H1 (cell line): ENCODE measurements at regions not wholly inside any gene's neighbourhood (a gene's known extent, or its start where the extent isn't known, plus 50 kb on each side); places are given as distances from the start of the nearest gene placed in this dataset.
A peak's percentile ranks its signal among the peaks of the same experiment; 100 is the strongest.
"Not testable (repeated sequence)": the region's sequence is repeated elsewhere in the genome, so short reads cannot be mapped to it uniquely, and the experiment has no call there.

Experiments used
- CTCF ChIA-PET: fragments of 300-600 bp; sonication (Branson Sonifier 250); formaldehyde crosslinking; loops from one replicate; lab custom pipeline; 2021; ENCODE audit not compliant: partially characterized antibody; lab: Charles Lee
- POLR2A ChIA-PET: fragments of 300-600 bp; sonication (Branson Sonifier 250); formaldehyde crosslinking; loops from one replicate; lab custom pipeline; 2021; ENCODE audit warnings: inconsistent platforms; ENCODE audit not compliant: partially characterized antibody; lab: Charles Lee
- DNase-seq, 2 experiments: peaks; one replicate each; pipeline versions ENCODE4 v3.0.0 to v3.0.0-alpha.2; 2010 to 2022; ENCODE audit warnings: low spot score in 2 of 2, low read depth in 1 of 2, mixed read lengths in 1 of 2
- FAIRE-seq: peaks from 2 replicates; lab custom pipeline; 2011; peaks lifted over from hg19 to GRCh38; lab: Jason Lieb, UNC
- H2AFZ ChIP-seq: 2 replicates; pipeline ENCODE4 v1.8.1; 2012; ENCODE audit warnings: low read length, inconsistent platforms
- H2AK5ac ChIP-seq: 2 replicates; pipeline ENCODE4 v1.6.1; 2013; ENCODE audit warnings: low read depth, low read length
- H2BK120ac ChIP-seq: replicated peaks from 2 replicates; pipeline ENCODE3; 2013; ENCODE audit warnings: low read depth, low read length, inconsistent platforms
- H2BK12ac ChIP-seq: 2 replicates; pipeline ENCODE4 v1.6.1; 2013; ENCODE audit warnings: low read depth, low read length
- H2BK15ac ChIP-seq: 2 replicates; pipeline ENCODE4 v1.6.1; 2013; ENCODE audit warnings: low read length
- H2BK20ac ChIP-seq: 2 replicates; pipeline ENCODE4 v1.6.1; 2013; ENCODE audit warnings: low read length
- H2BK5ac ChIP-seq: 2 replicates; pipeline ENCODE4 v1.6.1; 2013; ENCODE audit warnings: low read depth, low read length
- H3K14ac ChIP-seq: 2 replicates; pipeline ENCODE4 v1.6.1; 2013; ENCODE audit warnings: inconsistent platforms; ENCODE audit not compliant: insufficient read length
- H3K18ac ChIP-seq: 2 replicates; pipeline ENCODE4 v1.6.1; 2013; ENCODE audit warnings: low read length; ENCODE audit errors: extremely low read depth
- H3K23ac ChIP-seq: 2 replicates; pipeline ENCODE4 v1.6.1; 2013; ENCODE audit warnings: inconsistent platforms; ENCODE audit not compliant: insufficient read length
- H3K23me2 ChIP-seq: 2 replicates; pipeline ENCODE4 v1.6.1; 2013; ENCODE audit warnings: low read depth, low read length
- H3K27ac ChIP-seq: 2 replicates; pipeline ENCODE4 v1.6.1; 2011; ENCODE audit warnings: low read depth, low read length, inconsistent platforms
- H3K27me3 ChIP-seq, 4 experiments: replicated peaks in 1 of 4; 1 replicate in 1 of 4; 2 replicates in 3 of 4; pipeline versions ENCODE4 v1.6.1 to v1.8.1; 2011 to 2013; ENCODE audit warnings: low read length in 3 of 4, mild to moderate bottlenecking in 3 of 4, inconsistent platforms in 2 of 4, mixed read lengths in 2 of 4, moderate library complexity in 1 of 4; ENCODE audit not compliant: control insufficient read depth in 3 of 4, insufficient read depth in 3 of 4; ENCODE audit errors: extremely low read depth in 1 of 4
- H3K36me3 ChIP-seq, 4 experiments: 2 replicates each; pipeline versions ENCODE4 v1.6.1 to v1.8.1; 2011 to 2013; ENCODE audit warnings: mild to moderate bottlenecking in 4 of 4, low read length in 3 of 4, moderate library complexity in 2 of 4, control low read depth in 1 of 4, inconsistent platforms in 1 of 4; ENCODE audit not compliant: insufficient read depth in 4 of 4, control insufficient read depth in 2 of 4
- H3K4ac ChIP-seq: replicated peaks from 2 replicates; pipeline ENCODE3; 2013; ENCODE audit warnings: low read length, low read depth, mixed read lengths, inconsistent platforms; ENCODE audit not compliant: insufficient read length
- H3K4me1 ChIP-seq, 4 experiments: replicated peaks in 1 of 4; 1 replicate in 1 of 4; 2 replicates in 3 of 4; pipeline versions ENCODE4 v1.6.1 to v1.8.1; 2011 to 2013; ENCODE audit warnings: low read length in 3 of 4, inconsistent platforms in 2 of 4, mixed read lengths in 1 of 4; ENCODE audit not compliant: insufficient read depth in 4 of 4, control insufficient read depth in 3 of 4
- H3K4me2 ChIP-seq, 2 experiments: 2 replicates each; pipeline versions ENCODE4 v1.6.1 to v1.8.1; 2011 to 2013; ENCODE audit warnings: low read depth in 2 of 2, low read length in 2 of 2, control low read depth in 1 of 2, inconsistent platforms in 1 of 2, mild to moderate bottlenecking in 1 of 2; ENCODE audit not compliant: insufficient read depth in 1 of 2
- H3K4me3 ChIP-seq, 4 experiments: fragments of 200-600, 300-600 bp in 1 of 4; sonication (generic), shearing (Covaris generic), sonication (Bioruptor Twin) in 1 of 4; 2 replicates each; pipeline versions ENCODE4 v1.5.1 to v1.8.1; 2011 to 2016; ENCODE audit warnings: low read length in 4 of 4, low read depth in 3 of 4, control low read depth in 2 of 4, inconsistent platforms in 2 of 4, mild to moderate bottlenecking in 2 of 4, mixed read lengths in 1 of 4, moderate library complexity in 1 of 4; ENCODE audit not compliant: insufficient read depth in 2 of 4; ENCODE audit errors: extremely low read depth in 1 of 4
- H3K56ac ChIP-seq: replicated peaks from 2 replicates; pipeline ENCODE3; 2013; ENCODE audit warnings: low read depth, mild to moderate bottlenecking, mixed read lengths, low read length, inconsistent platforms; ENCODE audit not compliant: insufficient read length
- H3K79me1 ChIP-seq: 2 replicates; pipeline ENCODE4 v1.6.1; 2013; ENCODE audit warnings: low read depth, low read length, control low read depth
- H3K79me2 ChIP-seq, 2 experiments: 2 replicates each; pipeline versions ENCODE4 v1.6.1 to v1.8.1; 2012 to 2013; ENCODE audit warnings: low read length in 2 of 2, mild to moderate bottlenecking in 2 of 2, inconsistent platforms in 1 of 2; ENCODE audit not compliant: insufficient read depth in 2 of 2, control insufficient read depth in 1 of 2
- H3K9ac ChIP-seq, 4 experiments: replicated peaks in 1 of 4; 1 replicate in 1 of 4; 2 replicates in 3 of 4; pipeline versions ENCODE4 v1.6.1 to v1.8.1; 2011 to 2013; ENCODE audit warnings: low read depth in 3 of 4, low read length in 3 of 4, control low read depth in 2 of 4, mild to moderate bottlenecking in 2 of 4, moderate library complexity in 2 of 4, inconsistent platforms in 1 of 4; ENCODE audit errors: extremely low read depth in 1 of 4
- H3K9me3 ChIP-seq, 2 experiments: 2 replicates each; pipeline versions ENCODE4 v1.6.1 to v1.8.1; 2012 to 2013; ENCODE audit warnings: mild to moderate bottlenecking in 2 of 2, moderate library complexity in 2 of 2, control low read depth in 1 of 2, inconsistent platforms in 1 of 2, low read depth in 1 of 2, low read length in 1 of 2, mixed read lengths in 1 of 2; ENCODE audit not compliant: insufficient read depth in 2 of 2
- H4K20me1 ChIP-seq, 2 experiments: replicated peaks in 1 of 2; 2 replicates each; pipeline versions ENCODE3 to v1.8.1; 2011 to 2013; ENCODE audit warnings: inconsistent platforms in 2 of 2, low read length in 2 of 2, mild to moderate bottlenecking in 1 of 2; ENCODE audit not compliant: insufficient read depth in 2 of 2, control insufficient read depth in 1 of 2
- H4K5ac ChIP-seq: 2 replicates; pipeline ENCODE4 v1.6.1; 2013; ENCODE audit warnings: low read length, low read depth, mixed read lengths, inconsistent platforms; ENCODE audit not compliant: insufficient read length
- H4K8ac ChIP-seq: 2 replicates; pipeline ENCODE4 v1.8.0; 2013; ENCODE audit warnings: mild to moderate bottlenecking, moderate library complexity, low read length, inconsistent platforms; ENCODE audit not compliant: insufficient read depth; ENCODE audit errors: extremely low read depth
- H4K91ac ChIP-seq: replicated peaks from 2 replicates; pipeline ENCODE3; 2013; ENCODE audit warnings: low read length, mixed read lengths, inconsistent platforms; ENCODE audit not compliant: insufficient read length
- RAD21 ChIP-seq, 2 experiments: IDR thresholded peaks in 1 of 2; conservative IDR thresholded peaks in 1 of 2; 2 replicates each; pipeline ENCODE4 v1.6.1; 2011; ENCODE audit warnings: low read depth in 2 of 2, low read length in 2 of 2, improper control_type of control experiment in 1 of 2, inconsistent platforms in 1 of 2, mild to moderate bottlenecking in 1 of 2, moderate library complexity in 1 of 2
- TEAD4 ChIP-seq: IDR thresholded peaks from 2 replicates; pipeline ENCODE4 v1.6.1; 2012; ENCODE audit warnings: low read depth, low read length, inconsistent platforms, mixed read lengths
- whole genome bisulfite sequencing, 2 experiments: shearing (Covaris generic) in 1 of 2; methylation state at CpG; one replicate each; pipeline versions ENCODE4 v1.1.6 to v1.1.7; 2013 to 2015; ENCODE audit warnings: low lambda C conversion rate in 2 of 2, mixed read lengths in 2 of 2, inconsistent platforms in 1 of 2, low coverage in 1 of 2, missing lambda C conversion rate in 1 of 2; ENCODE audit not compliant: insufficient replicate concordance in 2 of 2, insufficient coverage in 1 of 2, insufficient read length in 1 of 2; ENCODE audit errors: extremely low coverage in 1 of 2, missing lambda C conversion rate in 1 of 2; 5-methylcytosine and 5-hydroxymethylcytosine counted together
- TF ChIP-seq, protein P1 (sequence below), 3 experiments: IDR thresholded peaks; 1 replicate in 2 of 3; 2 replicates in 1 of 3; pipeline versions ENCODE4 v1.5.1 to v1.6.1; 2011; ENCODE audit warnings: low read length in 3 of 3, mild to moderate bottlenecking in 3 of 3, inconsistent platforms in 2 of 3, low read depth in 1 of 3, moderate library complexity in 1 of 3; ENCODE audit not compliant: insufficient read depth in 1 of 3; ENCODE audit errors: control extremely low read depth in 1 of 3

DNA sequence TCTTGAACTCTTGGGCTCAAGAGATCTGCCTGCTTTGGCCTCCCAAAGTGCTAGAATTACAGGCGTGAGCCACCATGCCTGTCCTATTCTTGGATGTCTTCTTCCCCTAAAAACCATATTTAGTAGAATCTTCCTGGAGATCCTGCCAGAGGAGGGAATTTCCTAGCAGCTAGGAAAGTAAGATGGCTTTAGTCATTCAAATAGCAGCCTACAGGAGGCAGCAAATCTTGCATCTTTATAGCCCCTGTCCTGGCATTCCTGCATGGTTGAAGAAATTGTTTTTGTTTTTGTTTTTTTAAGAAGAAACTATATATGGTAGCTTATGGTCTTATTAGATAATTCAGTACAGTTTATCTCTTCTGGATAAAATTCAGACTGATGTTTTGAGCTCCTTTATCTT is 83.2 kb upstream of the AGTPBP1 start:
- TF ChIP-seq TEAD4 = peak; percentile 86
- peak; percentile 58 to 69 for TF ChIP-seq RAD21 (IDR thresholded peaks at IDR 0.05 in 1 of 2, conservative IDR thresholded peaks at IDR 0.05 in 1 of 2; ENCODE audit: low read depth in 2 of 2, low read length in 2 of 2)
- TF ChIP-seq, protein P1, sequence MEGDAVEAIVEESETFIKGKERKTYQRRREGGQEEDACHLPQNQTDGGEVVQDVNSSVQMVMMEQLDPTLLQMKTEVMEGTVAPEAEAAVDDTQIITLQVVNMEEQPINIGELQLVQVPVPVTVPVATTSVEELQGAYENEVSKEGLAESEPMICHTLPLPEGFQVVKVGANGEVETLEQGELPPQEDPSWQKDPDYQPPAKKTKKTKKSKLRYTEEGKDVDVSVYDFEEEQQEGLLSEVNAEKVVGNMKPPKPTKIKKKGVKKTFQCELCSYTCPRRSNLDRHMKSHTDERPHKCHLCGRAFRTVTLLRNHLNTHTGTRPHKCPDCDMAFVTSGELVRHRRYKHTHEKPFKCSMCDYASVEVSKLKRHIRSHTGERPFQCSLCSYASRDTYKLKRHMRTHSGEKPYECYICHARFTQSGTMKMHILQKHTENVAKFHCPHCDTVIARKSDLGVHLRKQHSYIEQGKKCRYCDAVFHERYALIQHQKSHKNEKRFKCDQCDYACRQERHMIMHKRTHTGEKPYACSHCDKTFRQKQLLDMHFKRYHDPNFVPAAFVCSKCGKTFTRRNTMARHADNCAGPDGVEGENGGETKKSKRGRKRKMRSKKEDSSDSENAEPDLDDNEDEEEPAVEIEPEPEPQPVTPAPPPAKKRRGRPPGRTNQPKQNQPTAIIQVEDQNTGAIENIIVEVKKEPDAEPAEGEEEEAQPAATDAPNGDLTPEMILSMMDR (IDR thresholded peaks at IDR 0.05; ENCODE audit: control extremely low read depth in 1 of 3, insufficient read depth in 1 of 3, low read depth in 1 of 3, low read length in 3 of 3) = peak in 2 of 3 experiments; percentile 58 to 66; a peak in 3 of 4 replicates
- H3K23me2 ChIP-seq, H4K20me1 ChIP-seq, H3K27ac ChIP-seq, H3K9ac ChIP-seq, H3K18ac ChIP-seq, H3K79me2 ChIP-seq, H3K23ac ChIP-seq, H2BK5ac ChIP-seq, H3K4me2 ChIP-seq, H3K4me3 ChIP-seq, H3K4ac ChIP-seq, H3K36me3 ChIP-seq, H2BK20ac ChIP-seq, H2AFZ ChIP-seq, H2AK5ac ChIP-seq, H3K9me3 ChIP-seq, H4K5ac ChIP-seq, H3K79me1 ChIP-seq, H3K14ac ChIP-seq, H2BK12ac ChIP-seq, H3K27me3 ChIP-seq, H4K8ac ChIP-seq, H2BK120ac ChIP-seq, DNase-seq, H3K56ac ChIP-seq, POLR2A ChIA-PET, H3K4me1 ChIP-seq, H4K91ac ChIP-seq, H2BK15ac ChIP-seq: not testable (repeated sequence)
- CTCF ChIA-PET = interaction anchor here (0.6 to 1.8 kb wide), 14 partner anchors 19 to 189 kb away, joined by 3 to 14 read pairs (median 4); partner anchors contain the start of gene NAA35
- FAIRE-seq = peak; percentile 87
- 58% methylated on average over 1 of the region's 1 CpG; no CpG with 5 or more reads in 1 of the 2 experiments for WGBS, 2 experiments
